ENCODE measurements at regions not wholly inside any gene's neighbourhood (a gene's known extent, or its start where the extent isn't known, plus 50 kb on each side); places are given as distances from the start of the nearest gene placed in this dataset.
"Not testable (repeated sequence)": the region's sequence is repeated elsewhere in the genome, so short reads cannot be mapped to it uniquely, and the experiment has no call there.

DNA sequence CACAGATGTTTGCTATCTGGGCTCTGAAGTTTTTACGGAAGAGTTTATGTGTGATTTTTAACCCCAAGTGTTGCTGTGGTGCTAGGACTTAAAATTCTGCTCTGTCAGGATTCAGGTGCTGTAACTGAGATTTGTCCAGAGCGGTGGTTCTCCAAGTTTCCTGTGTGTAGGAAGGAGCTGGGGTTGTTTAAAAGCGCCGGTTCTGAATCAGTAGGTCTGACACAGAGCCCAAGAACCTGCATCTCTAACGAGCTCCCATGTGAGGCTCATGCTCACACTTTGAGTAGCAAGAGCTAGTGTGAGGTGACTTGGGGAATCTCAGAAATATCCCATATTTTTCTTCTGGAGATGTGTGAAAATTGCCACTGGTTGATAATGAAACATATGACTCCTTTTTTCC lies 325.5 kb downstream of the SATB1 start:
- H3K9ac ChIP-seq (ENCODE audit: low read depth, low read length) = no peak overlapping the region
- peaks cover 19% of the 10 kb centered on the region for H3K4me1 ChIP-seq (ENCODE audit: control insufficient read depth, insufficient read depth, low read length)
- peak overlapping the region; percentile 35 for H3K27ac ChIP-seq (ENCODE audit: low read depth, low read length)
- H3K9me3 ChIP-seq (ENCODE audit: control insufficient read depth, insufficient read depth, low read length) = no peaks in the 10 kb centered on the region
- no peak overlapping the region for H3K4me3 ChIP-seq (ENCODE audit: low read depth, low read length)
- no peaks in the 10 kb centered on the region for H3K27me3 ChIP-seq (ENCODE audit: control insufficient read depth, insufficient read depth, low read length)
- H3K36me3 ChIP-seq (ENCODE audit: control insufficient read depth, insufficient read depth, low read length) = no peaks in the 10 kb centered on the region

DNA sequence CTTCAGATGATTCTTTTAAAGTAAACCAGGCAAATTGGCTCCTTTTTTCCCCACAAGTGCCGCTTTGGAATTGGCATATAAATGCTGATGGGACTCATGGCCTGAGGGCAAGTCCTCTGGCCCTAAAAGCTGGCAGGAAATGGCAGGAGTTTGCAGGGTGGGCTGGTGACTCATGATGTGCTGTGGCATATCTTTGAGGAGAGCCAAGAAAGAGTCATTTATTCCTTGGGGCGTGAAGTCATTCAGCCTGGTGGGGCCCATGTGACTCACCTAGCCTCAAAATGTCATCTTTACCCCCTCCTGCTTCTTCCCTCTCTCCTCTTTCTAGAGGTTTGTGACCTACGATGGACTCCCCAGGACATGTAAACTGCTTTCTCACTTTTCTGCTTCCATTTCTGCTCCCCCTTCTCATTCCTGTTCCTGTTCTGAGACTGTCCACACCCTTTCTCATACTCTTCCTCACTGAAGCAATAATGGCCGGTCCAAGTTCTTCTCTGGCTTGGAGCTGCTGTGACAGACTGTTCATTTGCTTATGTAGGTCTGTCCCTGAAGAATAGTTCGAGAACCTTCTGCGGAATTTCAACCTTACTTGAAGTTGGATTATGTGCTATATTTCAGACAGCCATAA lies 326.1 kb downstream of the SATB1 start:
- no peak overlapping the region for H3K4me3 ChIP-seq (ENCODE audit: low read depth, low read length)
- no peaks in the 10 kb centered on the region for H3K27me3 ChIP-seq (ENCODE audit: control insufficient read depth, insufficient read depth, low read length)
- no peaks in the 10 kb centered on the region for H3K9me3 ChIP-seq (ENCODE audit: control insufficient read depth, insufficient read depth, low read length)
- peaks cover 16% of the 10 kb centered on the region for H3K4me1 ChIP-seq (ENCODE audit: control insufficient read depth, insufficient read depth, low read length)
- no peaks in the 10 kb centered on the region for H3K36me3 ChIP-seq (ENCODE audit: control insufficient read depth, insufficient read depth, low read length)
- peak overlapping the region; percentile 35 for H3K27ac ChIP-seq (ENCODE audit: low read depth, low read length)
- H3K9ac ChIP-seq (ENCODE audit: low read depth, low read length) = no peak overlapping the region

DNA sequence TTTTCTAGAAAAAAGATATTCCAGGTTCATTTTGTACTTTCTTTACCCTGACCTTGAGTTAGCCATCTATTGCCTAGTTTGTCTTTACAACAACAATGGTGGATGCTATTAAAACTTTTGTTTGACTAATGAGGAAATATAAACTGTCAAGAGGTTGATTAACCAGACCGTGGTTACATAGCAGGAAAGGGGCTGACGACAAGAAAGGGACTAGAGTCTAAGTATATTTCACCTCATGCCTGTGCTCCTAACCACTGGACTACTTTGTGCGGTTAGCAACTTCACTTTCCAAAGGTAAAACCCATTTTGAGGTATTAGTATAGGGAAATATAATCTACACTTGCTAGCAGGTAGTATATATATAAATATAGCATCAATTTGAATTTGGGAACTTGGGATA lies 327.1 kb downstream of the SATB1 start:
- Histone ChIP-seq H3K4me3 (ENCODE audit: low read depth, low read length) (no peak overlapping the region), H3K9ac (ENCODE audit: low read depth, low read length) (no peak overlapping the region), H3K9me3 (ENCODE audit: control insufficient read depth, insufficient read depth, low read length) (no peaks in the 10 kb centered on the region), H3K27me3 (ENCODE audit: control insufficient read depth, insufficient read depth, low read length) (no peaks in the 10 kb centered on the region), H3K36me3 (ENCODE audit: control insufficient read depth, insufficient read depth, low read length) (no peaks in the 10 kb centered on the region), H3K4me1 (ENCODE audit: control insufficient read depth, insufficient read depth, low read length) (peaks cover 9% of the 10 kb centered on the region; the same call in 1 of the 2 replicates), H3K27ac (ENCODE audit: low read depth, low read length) (no peak overlapping the region)

DNA sequence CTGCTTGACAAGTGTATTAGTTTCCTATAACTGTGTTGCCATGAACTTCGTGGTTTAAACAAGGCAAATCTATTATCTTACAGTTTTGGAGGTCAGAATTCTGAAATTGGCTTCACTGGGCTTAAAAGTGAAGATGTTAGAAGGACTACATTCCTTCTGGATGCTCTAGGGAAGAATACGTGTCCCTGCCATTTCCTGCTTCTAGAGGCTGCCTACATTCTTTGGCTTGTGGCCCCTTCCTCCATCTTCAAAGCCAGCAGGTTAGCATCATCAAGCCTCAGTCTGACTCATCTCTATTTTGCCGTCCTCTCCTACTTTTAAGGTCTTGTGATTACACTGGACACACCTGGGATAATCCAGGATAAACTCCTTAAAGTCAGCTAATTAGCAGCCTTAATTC lies 327.7 kb downstream of the SATB1 start:
- no peak overlapping the region for H3K9ac ChIP-seq (ENCODE audit: low read depth, low read length)
- no peak overlapping the region for H3K4me3 ChIP-seq (ENCODE audit: low read depth, low read length)
- H3K27ac ChIP-seq (ENCODE audit: low read depth, low read length) = no peak overlapping the region
- peaks cover 9% of the 10 kb centered on the region; the same call in 1 of the 2 replicates for H3K4me1 ChIP-seq (ENCODE audit: control insufficient read depth, insufficient read depth, low read length)
- H3K9me3 ChIP-seq (ENCODE audit: control insufficient read depth, insufficient read depth, low read length) = no peaks in the 10 kb centered on the region
- H3K27me3 ChIP-seq (ENCODE audit: control insufficient read depth, insufficient read depth, low read length) = no peaks in the 10 kb centered on the region
- no peaks in the 10 kb centered on the region for H3K36me3 ChIP-seq (ENCODE audit: control insufficient read depth, insufficient read depth, low read length)

DNA sequence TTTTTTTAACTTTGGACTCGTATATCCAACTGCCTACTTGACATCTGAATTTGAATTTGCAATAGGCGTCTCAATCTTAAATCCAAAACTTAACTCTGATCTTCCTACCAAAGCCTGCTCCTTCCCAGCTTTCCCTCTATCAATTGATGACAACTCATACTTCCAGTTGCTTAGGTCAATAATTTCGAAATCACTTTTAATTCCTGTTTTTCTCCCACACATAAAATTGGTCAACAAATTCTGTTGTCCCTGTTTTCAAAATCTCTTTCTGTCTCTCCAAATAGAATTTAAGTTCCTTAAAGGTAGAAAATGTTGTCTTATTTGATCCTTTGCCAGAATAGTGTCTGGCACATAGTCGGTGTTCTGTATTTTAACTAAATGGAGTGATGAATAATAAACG lies 332.4 kb downstream of the SATB1 start:
- no peaks in the 10 kb centered on the region for H3K27me3 ChIP-seq (ENCODE audit: control insufficient read depth, insufficient read depth, low read length)
- no peaks in the 10 kb centered on the region for H3K4me1 ChIP-seq (ENCODE audit: control insufficient read depth, insufficient read depth, low read length)
- H3K36me3 ChIP-seq (ENCODE audit: control insufficient read depth, insufficient read depth, low read length) = no peaks in the 10 kb centered on the region
- no peak overlapping the region for H3K4me3 ChIP-seq (ENCODE audit: low read depth, low read length)
- H3K9me3 ChIP-seq (ENCODE audit: control insufficient read depth, insufficient read depth, low read length) = no peaks in the 10 kb centered on the region
- no peak overlapping the region for H3K27ac ChIP-seq (ENCODE audit: low read depth, low read length)
- no peak overlapping the region for H3K9ac ChIP-seq (ENCODE audit: low read depth, low read length)

DNA sequence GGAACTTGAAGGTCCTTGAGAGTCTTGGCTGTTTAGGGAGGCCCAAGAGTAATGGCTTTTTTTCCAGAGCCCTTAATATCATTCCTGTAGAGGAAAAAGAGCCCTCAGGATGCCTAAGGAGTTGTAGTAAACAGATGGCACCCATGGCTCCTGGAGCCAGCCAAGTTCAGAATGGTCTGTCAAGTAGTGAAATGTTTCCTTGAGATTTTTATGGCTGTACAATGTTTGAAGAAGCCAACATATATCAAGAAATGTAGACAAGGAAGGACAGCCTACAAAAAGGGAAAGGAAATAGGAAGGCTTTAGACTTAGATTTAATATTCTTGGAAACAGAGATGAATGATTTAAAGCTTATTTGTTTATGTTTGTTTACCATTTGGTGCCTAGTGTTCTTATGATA lies 334.8 kb downstream of the SATB1 start:
- Histone ChIP-seq H3K36me3 (ENCODE audit: control insufficient read depth, insufficient read depth, low read length) (no peaks in the 10 kb centered on the region), H3K27ac (ENCODE audit: low read depth, low read length) (no peak overlapping the region), H3K27me3 (ENCODE audit: control insufficient read depth, insufficient read depth, low read length) (no peaks in the 10 kb centered on the region), H3K9me3 (ENCODE audit: control insufficient read depth, insufficient read depth, low read length) (no peaks in the 10 kb centered on the region), H3K9ac (ENCODE audit: low read depth, low read length) (no peak overlapping the region), H3K4me1 (ENCODE audit: control insufficient read depth, insufficient read depth, low read length) (no peaks in the 10 kb centered on the region), H3K4me3 (ENCODE audit: low read depth, low read length) (no peak overlapping the region)

DNA sequence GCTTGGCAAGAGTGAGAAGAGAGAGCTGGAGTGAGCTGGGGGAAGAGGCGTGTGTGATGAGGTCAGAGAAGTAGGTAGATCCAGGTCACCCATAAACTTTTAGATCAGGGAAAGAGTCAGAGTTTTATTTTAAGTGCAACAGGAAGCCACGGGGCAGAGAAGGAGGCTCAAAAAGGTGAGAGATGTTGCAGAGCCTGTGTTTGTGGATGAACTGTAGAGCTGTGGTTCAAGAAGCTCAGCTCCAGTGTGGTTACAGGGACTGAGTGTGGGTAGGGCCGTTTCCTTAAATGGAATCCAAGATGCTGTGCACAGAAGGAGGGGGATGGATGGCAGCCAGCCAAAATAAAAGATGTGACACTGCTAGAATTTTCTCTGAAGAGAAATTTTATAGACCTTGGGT lies 337.2 kb downstream of the SATB1 start:
- Histone ChIP-seq H3K36me3 (ENCODE audit: control insufficient read depth, insufficient read depth, low read length) (no peaks in the 10 kb centered on the region), H3K4me3 (ENCODE audit: low read depth, low read length) (no peak overlapping the region), H3K27ac (ENCODE audit: low read depth, low read length) (no peak overlapping the region), H3K9me3 (ENCODE audit: control insufficient read depth, insufficient read depth, low read length) (no peaks in the 10 kb centered on the region), H3K9ac (ENCODE audit: low read depth, low read length) (no peak overlapping the region), H3K4me1 (ENCODE audit: control insufficient read depth, insufficient read depth, low read length) (no peaks in the 10 kb centered on the region), H3K27me3 (ENCODE audit: control insufficient read depth, insufficient read depth, low read length) (no peaks in the 10 kb centered on the region)

DNA sequence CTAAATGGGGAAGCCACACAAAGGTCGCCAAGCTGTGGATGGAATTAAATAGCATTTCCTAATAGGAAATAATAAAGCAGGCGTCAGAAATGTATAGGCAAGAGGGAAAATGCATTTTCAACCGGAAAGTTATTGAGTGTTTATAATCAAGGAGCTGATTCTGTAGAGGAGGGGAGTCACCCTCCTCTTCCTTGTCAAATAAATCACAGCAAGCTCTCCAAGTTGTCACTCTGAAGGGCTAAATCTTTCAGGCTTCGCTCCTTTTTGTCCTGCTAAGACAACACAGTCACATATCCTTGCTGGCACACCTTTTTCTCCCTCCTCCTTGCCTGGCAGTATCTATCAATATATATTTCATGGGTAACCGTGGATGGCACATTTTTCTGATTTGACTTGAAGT lies 338.4 kb downstream of the SATB1 start:
- Histone ChIP-seq H3K27me3 (ENCODE audit: control insufficient read depth, insufficient read depth, low read length) (no peaks in the 10 kb centered on the region), H3K4me3 (ENCODE audit: low read depth, low read length) (no peak overlapping the region), H3K9ac (ENCODE audit: low read depth, low read length) (no peak overlapping the region), H3K36me3 (ENCODE audit: control insufficient read depth, insufficient read depth, low read length) (no peaks in the 10 kb centered on the region), H3K4me1 (ENCODE audit: control insufficient read depth, insufficient read depth, low read length) (no peaks in the 10 kb centered on the region), H3K27ac (ENCODE audit: low read depth, low read length) (no peak overlapping the region), H3K9me3 (ENCODE audit: control insufficient read depth, insufficient read depth, low read length) (no peaks in the 10 kb centered on the region)

DNA sequence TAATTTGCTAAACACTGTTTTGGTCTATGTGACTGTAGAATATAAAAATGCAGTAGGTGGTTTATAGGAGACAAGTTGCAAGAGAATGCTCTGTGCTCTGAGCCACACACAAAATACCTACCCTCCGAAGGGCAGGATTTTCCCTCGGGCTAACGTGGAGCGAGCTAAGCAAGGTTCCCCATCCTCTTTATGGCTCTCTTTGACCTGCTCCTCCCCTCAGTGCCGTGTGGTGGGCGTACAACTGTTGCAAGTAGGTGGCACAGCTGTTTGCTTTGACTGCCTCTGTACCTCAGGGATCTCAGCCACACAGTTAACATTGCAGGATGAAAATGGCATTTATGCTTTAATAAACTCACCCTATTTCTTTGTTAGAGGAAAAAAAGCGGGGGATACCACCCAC lies 339.1 kb downstream of the SATB1 start:
- Histone ChIP-seq H3K27me3 (ENCODE audit: control insufficient read depth, insufficient read depth, low read length) (no peaks in the 10 kb centered on the region), H3K9ac (ENCODE audit: low read depth, low read length) (no peak overlapping the region), H3K27ac (ENCODE audit: low read depth, low read length) (no peak overlapping the region)

DNA sequence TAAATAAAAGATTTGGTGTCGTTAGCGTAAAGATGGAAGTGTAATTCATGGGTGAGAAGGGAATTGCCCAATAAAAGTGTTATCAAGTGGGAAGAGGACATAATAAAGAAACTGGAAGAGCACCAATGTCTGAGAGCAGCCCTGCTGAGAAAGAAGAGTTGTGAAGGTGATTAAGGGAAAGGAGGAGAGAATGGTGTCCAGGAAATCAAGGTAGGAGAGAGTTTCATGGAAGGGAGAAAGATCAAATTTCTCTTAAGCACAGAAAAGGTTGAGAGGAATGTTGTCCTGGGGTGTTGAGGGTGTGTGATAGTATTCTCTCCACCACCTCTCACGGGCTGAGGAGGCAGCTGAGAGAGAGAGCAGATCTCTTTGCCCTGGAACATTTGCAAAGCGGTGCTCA lies 339.7 kb downstream of the SATB1 start:
- H3K36me3 ChIP-seq (ENCODE audit: control insufficient read depth, insufficient read depth, low read length) = no peaks in the 10 kb centered on the region
- H3K9me3 ChIP-seq (ENCODE audit: control insufficient read depth, insufficient read depth, low read length) = no peaks in the 10 kb centered on the region
- no peaks in the 10 kb centered on the region for H3K27me3 ChIP-seq (ENCODE audit: control insufficient read depth, insufficient read depth, low read length)
- H3K4me3 ChIP-seq (ENCODE audit: low read depth, low read length) = no peak overlapping the region
- no peaks in the 10 kb centered on the region for H3K4me1 ChIP-seq (ENCODE audit: control insufficient read depth, insufficient read depth, low read length)
- no peak overlapping the region for H3K27ac ChIP-seq (ENCODE audit: low read depth, low read length)
- H3K9ac ChIP-seq (ENCODE audit: low read depth, low read length) = no peak overlapping the region

More for the DNA sequence above, 339.1 kb downstream of the SATB1 start:
- no peaks in the 10 kb centered on the region for H3K36me3 ChIP-seq (ENCODE audit: control insufficient read depth, insufficient read depth, low read length)
- H3K9me3 ChIP-seq (ENCODE audit: control insufficient read depth, insufficient read depth, low read length) = no peaks in the 10 kb centered on the region
- H3K4me3 ChIP-seq (ENCODE audit: low read depth, low read length) = no peak overlapping the region
- H3K4me1 ChIP-seq (ENCODE audit: control insufficient read depth, insufficient read depth, low read length) = no peaks in the 10 kb centered on the region

DNA sequence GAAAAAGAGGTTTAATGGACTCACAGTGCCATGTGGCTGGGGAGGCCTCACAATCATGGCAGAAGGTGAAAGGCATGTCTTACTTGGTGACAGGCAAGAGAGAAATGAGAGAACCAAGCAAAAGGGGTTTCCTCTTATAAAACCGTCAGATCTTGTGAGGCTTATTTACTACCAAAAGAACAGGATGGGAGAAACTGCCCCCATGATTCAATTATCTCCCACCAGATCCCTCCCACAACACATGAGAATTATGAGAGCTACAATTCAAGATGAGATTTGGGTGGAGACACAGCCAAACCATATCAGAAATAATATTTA lies 340.8 kb upstream of the TBC1D5 start:
- not testable (repeated sequence) for H3K36me3 ChIP-seq (ENCODE audit: control insufficient read depth, insufficient read depth, low read length); H3K9ac ChIP-seq (ENCODE audit: low read depth, low read length); H3K4me3 ChIP-seq (ENCODE audit: low read depth, low read length); H3K4me1 ChIP-seq (ENCODE audit: control insufficient read depth, insufficient read depth, low read length); H3K27me3 ChIP-seq (ENCODE audit: control insufficient read depth, insufficient read depth, low read length); H3K27ac ChIP-seq (ENCODE audit: low read depth, low read length); H3K9me3 ChIP-seq (ENCODE audit: control insufficient read depth, insufficient read depth, low read length)

Measured in HUES48 (cell line).